ENCODE measurements at regions not wholly inside any gene's neighbourhood (a gene's known extent, or its start where the extent isn't known, plus 50 kb on each side); places are given as distances from the start of the nearest gene placed in this dataset.

GRCh38 chr12:93208011-93208410, 169.7 kb upstream of the NUDT4 start:
- H3K36me3 ChIP-seq: no peaks in the 10 kb centered on the region
- ATAC-seq (ENCODE audit: insufficient number of reproducible peaks, low FRiP score, low read depth): no peak
- no peak overlapping the region for H3K27ac ChIP-seq
- H3K9me3 ChIP-seq: no peaks in the 10 kb centered on the region
- H3K27me3 ChIP-seq (replicated peaks; ENCODE audit: insufficient read depth): no peaks in the 10 kb centered on the region
- TF ChIP-seq, protein P1, sequence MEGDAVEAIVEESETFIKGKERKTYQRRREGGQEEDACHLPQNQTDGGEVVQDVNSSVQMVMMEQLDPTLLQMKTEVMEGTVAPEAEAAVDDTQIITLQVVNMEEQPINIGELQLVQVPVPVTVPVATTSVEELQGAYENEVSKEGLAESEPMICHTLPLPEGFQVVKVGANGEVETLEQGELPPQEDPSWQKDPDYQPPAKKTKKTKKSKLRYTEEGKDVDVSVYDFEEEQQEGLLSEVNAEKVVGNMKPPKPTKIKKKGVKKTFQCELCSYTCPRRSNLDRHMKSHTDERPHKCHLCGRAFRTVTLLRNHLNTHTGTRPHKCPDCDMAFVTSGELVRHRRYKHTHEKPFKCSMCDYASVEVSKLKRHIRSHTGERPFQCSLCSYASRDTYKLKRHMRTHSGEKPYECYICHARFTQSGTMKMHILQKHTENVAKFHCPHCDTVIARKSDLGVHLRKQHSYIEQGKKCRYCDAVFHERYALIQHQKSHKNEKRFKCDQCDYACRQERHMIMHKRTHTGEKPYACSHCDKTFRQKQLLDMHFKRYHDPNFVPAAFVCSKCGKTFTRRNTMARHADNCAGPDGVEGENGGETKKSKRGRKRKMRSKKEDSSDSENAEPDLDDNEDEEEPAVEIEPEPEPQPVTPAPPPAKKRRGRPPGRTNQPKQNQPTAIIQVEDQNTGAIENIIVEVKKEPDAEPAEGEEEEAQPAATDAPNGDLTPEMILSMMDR (IDR thresholded peaks at IDR 0.05): no peak
- no peak for DNase-seq (ENCODE audit: low spot score)
- no peaks in the 10 kb centered on the region for H3K4me1 ChIP-seq (ENCODE audit: control insufficient read depth in 1 of 2, low read depth in 2 of 2)
- H3K4me3 ChIP-seq: no peak overlapping the region

DNA sequence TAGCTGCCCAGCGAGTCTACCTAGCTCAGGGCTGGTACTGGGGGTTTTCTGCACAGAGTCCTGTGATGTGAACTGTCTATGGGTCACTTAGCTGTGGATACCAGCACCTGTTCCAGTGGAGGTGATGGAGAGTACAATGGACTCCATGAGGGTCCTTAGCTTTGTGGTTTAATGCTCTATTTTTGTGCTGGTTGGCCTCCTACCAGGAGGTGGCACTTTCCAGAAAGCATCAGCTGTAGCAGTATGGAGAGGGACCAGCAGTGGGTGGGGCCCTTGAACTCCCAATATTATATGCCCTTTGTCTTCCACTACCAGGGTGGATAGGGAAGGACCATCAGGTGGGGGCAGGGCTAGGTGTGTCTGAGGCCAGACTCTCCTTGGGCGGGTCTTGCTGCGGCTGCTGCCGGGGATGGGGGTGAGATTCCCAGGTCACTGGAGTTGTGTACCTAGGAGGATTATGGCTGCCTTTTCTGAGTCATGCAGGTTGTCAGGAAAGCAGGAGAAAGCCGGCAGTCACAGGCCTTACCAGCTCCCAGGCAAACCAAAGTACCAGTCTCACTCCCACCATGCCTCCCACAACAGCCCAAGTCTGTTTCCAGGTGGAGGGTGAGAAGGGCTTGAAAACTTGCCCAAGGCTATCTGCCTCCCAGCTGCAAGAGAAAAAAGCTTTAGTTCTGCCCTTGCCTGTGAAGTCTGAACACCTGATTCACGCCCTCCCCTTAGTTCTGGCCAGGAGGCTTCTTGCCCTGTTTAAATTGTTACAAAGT, 163.0 kb upstream of the NUDT4 start:
- ATAC-seq (ENCODE audit: insufficient number of reproducible peaks, low FRiP score, low read depth) (no peak), DNase-seq (ENCODE audit: low spot score) (no peak)
- TF ChIP-seq, protein P1 (IDR thresholded peaks at IDR 0.05): no peak
- Histone ChIP-seq H3K27ac (no peak overlapping the region), H3K9me3 (no peaks in the 10 kb centered on the region), H3K36me3 (no peaks in the 10 kb centered on the region), H3K4me1 (ENCODE audit: control insufficient read depth in 1 of 2, low read depth in 2 of 2) (no peaks in the 10 kb centered on the region), H3K4me3 (no peak overlapping the region), H3K27me3 (replicated peaks; ENCODE audit: insufficient read depth) (no peaks in the 10 kb centered on the region)

GRCh38 chr12:93215290-93215678, 162.4 kb upstream of the NUDT4 start:
- no peaks in the 10 kb centered on the region for H3K9me3 ChIP-seq
- DNase-seq (ENCODE audit: low spot score) (no peak), ATAC-seq (ENCODE audit: insufficient number of reproducible peaks, low FRiP score, low read depth) (no peak)
- no peak overlapping the region for H3K4me3 ChIP-seq
- no peaks in the 10 kb centered on the region for H3K4me1 ChIP-seq (ENCODE audit: control insufficient read depth in 1 of 2, low read depth in 2 of 2)
- no peaks in the 10 kb centered on the region for H3K27me3 ChIP-seq (replicated peaks; ENCODE audit: insufficient read depth)
- H3K27ac ChIP-seq: no peak overlapping the region
- TF ChIP-seq, protein P1 (IDR thresholded peaks at IDR 0.05): no peak
- H3K36me3 ChIP-seq: no peaks in the 10 kb centered on the region

DNA sequence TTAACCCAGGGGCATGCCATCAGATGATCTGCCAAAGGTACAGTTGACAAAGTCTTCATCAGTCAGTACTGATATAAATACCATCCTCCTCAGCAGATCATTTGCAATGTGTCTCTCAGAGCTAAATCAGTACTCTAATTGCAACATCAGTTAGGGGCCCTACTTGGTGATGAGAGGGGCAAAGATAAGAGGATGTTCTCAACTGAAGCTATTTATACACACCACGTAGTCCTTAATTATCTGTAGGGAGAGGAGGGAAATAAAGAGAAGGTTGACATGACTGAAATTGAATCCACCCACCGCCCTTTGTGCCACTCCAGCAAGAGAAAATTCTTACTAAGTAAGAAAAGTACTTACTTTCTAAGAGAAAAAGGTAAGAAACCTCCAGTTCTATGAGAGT, 157.8 kb upstream of the NUDT4 start:
- Histone ChIP-seq H3K36me3 (no peaks in the 10 kb centered on the region), H3K4me3 (no peak overlapping the region), H3K9me3 (no peaks in the 10 kb centered on the region), H3K27me3 (replicated peaks; ENCODE audit: insufficient read depth) (no peaks in the 10 kb centered on the region), H3K27ac (no peak overlapping the region), H3K4me1 (ENCODE audit: control insufficient read depth in 1 of 2, low read depth in 2 of 2) (peaks cover 0 to 10% of the 10 kb centered on the region in 2 donors)
- TF ChIP-seq, protein P1 (IDR thresholded peaks at IDR 0.05): no peak
- no peak for DNase-seq (ENCODE audit: low spot score)
- ATAC-seq (ENCODE audit: insufficient number of reproducible peaks, low FRiP score, low read depth): no peak

DNA sequence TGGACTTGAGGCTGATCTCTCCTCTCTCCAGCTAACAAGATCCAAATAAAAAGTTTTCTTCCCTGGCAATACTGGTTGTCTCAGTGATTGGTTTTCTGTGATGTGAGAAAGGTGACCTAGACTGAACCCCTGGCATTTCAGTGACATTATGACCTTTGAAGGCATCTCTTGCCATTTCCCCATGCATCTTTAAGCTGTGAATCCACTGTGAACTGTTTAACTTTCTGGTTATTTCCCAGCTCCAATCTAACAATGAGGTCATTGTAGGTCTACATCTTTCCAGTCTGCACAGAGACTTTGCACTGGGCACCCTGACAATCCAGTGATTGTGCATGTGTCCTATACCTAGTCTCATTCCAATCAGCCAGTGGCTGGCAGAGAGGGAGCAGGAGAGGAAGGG, 155.9 kb upstream of the NUDT4 start:
- Histone ChIP-seq H3K4me1 (ENCODE audit: control insufficient read depth in 1 of 2, low read depth in 2 of 2) (peaks cover 0 to 10% of the 10 kb centered on the region in 2 donors), H3K9me3 (no peaks in the 10 kb centered on the region), H3K36me3 (no peaks in the 10 kb centered on the region), H3K27ac (no peak overlapping the region), H3K4me3 (no peak overlapping the region), H3K27me3 (replicated peaks; ENCODE audit: insufficient read depth) (no peaks in the 10 kb centered on the region)
- DNase-seq (ENCODE audit: low spot score): no peak
- ATAC-seq (ENCODE audit: insufficient number of reproducible peaks, low FRiP score, low read depth): no peak
- TF ChIP-seq, protein P1 (IDR thresholded peaks at IDR 0.05): no peak
